ENCODE measurements at regions not wholly inside any gene's neighbourhood (a gene's known extent, or its start where the extent isn't known, plus 50 kb on each side); places are given as distances from the start of the nearest gene placed in this dataset.

- no peak overlapping the region for H2BK5ac ChIP-seq (ENCODE audit: low read depth, low read length)
- FAIRE-seq, result no peak
These were observed 271.9 kb downstream of the C7orf25 start for GRCh38 chr7:42639930-42640329.

More at GRCh38 chr7:42639930-42640329, 271.9 kb downstream of the C7orf25 start:
- no peak overlapping the region for H2BK15ac ChIP-seq (ENCODE audit: low read length)
- H4K20me1 ChIP-seq (replicated peaks in 1 of 2; ENCODE audit: control insufficient read depth in 1 of 2, insufficient read depth in 2 of 2, low read length in 2 of 2), result no peaks in the 10 kb centered on the region
- H4K8ac ChIP-seq (ENCODE audit: extremely low read depth, insufficient read depth, low read length), result no peak overlapping the region
- H2AK5ac ChIP-seq (ENCODE audit: low read depth, low read length), result no peak overlapping the region
- H3K79me1 ChIP-seq (ENCODE audit: low read depth, low read length), result no peaks in the 10 kb centered on the region
- ChIA-PET POLR2A (ENCODE audit: partially characterized antibody) (no interaction called here), CTCF (ENCODE audit: partially characterized antibody) (interaction anchor here (2.4 kb wide), 1 partner anchor 22 kb away, joined by 5 read pairs; no protein-coding TSS in a partner anchor)
- no peaks in the 10 kb centered on the region for H3K27me3 ChIP-seq (replicated peaks in 1 of 4; ENCODE audit: control insufficient read depth in 3 of 4, extremely low read depth in 1 of 4, insufficient read depth in 3 of 4, low read length in 3 of 4)
- H2AFZ ChIP-seq (ENCODE audit: low read length), result no peak overlapping the region
- WGBS, 2 experiments (ENCODE audit: extremely low coverage in 1 of 2, insufficient coverage in 1 of 2, insufficient read length in 1 of 2, insufficient replicate concordance in 2 of 2, low coverage in 1 of 2, low lambda C conversion rate in 2 of 2, missing lambda C conversion rate in 1 of 2), result 88% methylated on average over 5 of the region's 5 CpGs; no CpG with 5 or more reads in 1 of the 2 experiments
- no peak overlapping the region for H3K18ac ChIP-seq (ENCODE audit: extremely low read depth, low read length)
- no peak overlapping the region for H2BK20ac ChIP-seq (ENCODE audit: low read length)
- H4K5ac ChIP-seq (ENCODE audit: insufficient read length, low read depth, low read length), result no peak overlapping the region
- H3K36me3 ChIP-seq (ENCODE audit: control insufficient read depth in 2 of 4, insufficient read depth in 4 of 4, low read length in 3 of 4), result no peaks in the 10 kb centered on the region
- H3K4me1 ChIP-seq (replicated peaks in 1 of 4; ENCODE audit: control insufficient read depth in 3 of 4, insufficient read depth in 4 of 4, low read length in 3 of 4), result no peaks in the 10 kb centered on the region
- no peak overlapping the region for H2BK120ac ChIP-seq (replicated peaks; ENCODE audit: low read depth, low read length)
- TF ChIP-seq ASH2L (IDR thresholded peaks at IDR 0.05; ENCODE audit: low read length) (no peak), SP4 (IDR thresholded peaks at IDR 0.05; ENCODE audit: low read length) (no peak), RBBP5 (IDR thresholded peaks at IDR 0.05; ENCODE audit: borderline replicate concordance, low read depth, low read length) (no peak), FOSL1 (IDR thresholded peaks at IDR 0.05; ENCODE audit: insufficient read depth, low read depth, low read length) (no peak), CTCF (IDR thresholded peaks at IDR 0.05; ENCODE audit: control extremely low read depth in 1 of 3, insufficient read depth in 1 of 3, low read depth in 1 of 3, low read length in 3 of 3) (peak; percentile 13 to 24 (median 16); a peak in 3 of 4 replicates), RAD21 (IDR thresholded peaks at IDR 0.05 in 1 of 2, conservative IDR thresholded peaks at IDR 0.05 in 1 of 2; ENCODE audit: low read depth in 2 of 2, low read length in 2 of 2) (peak; percentile 33 to 43; a peak in 3 of 4 replicates)
- H2BK12ac ChIP-seq (ENCODE audit: low read depth, low read length), result no peak overlapping the region
- H3K79me2 ChIP-seq (ENCODE audit: control insufficient read depth in 1 of 2, insufficient read depth in 2 of 2, low read length in 2 of 2), result no peaks in the 10 kb centered on the region
- H3K4ac ChIP-seq (replicated peaks; ENCODE audit: insufficient read length, low read depth, low read length), result no peak overlapping the region
- no peak overlapping the region for H3K9ac ChIP-seq (replicated peaks in 1 of 4; ENCODE audit: extremely low read depth in 1 of 4, low read depth in 3 of 4, low read length in 3 of 4)
- H3K4me2 ChIP-seq (ENCODE audit: insufficient read depth in 1 of 2, low read depth in 2 of 2, low read length in 2 of 2), result no peak overlapping the region
- H3K56ac ChIP-seq (replicated peaks; ENCODE audit: insufficient read length, low read depth, low read length), result no peak overlapping the region
- H3K23ac ChIP-seq (ENCODE audit: insufficient read length), result no peak overlapping the region
- no peaks in the 10 kb centered on the region for H3K9me3 ChIP-seq (ENCODE audit: insufficient read depth in 2 of 2, low read depth in 1 of 2, low read length in 1 of 2)
- no peaks in the 10 kb centered on the region for H3K23me2 ChIP-seq (ENCODE audit: low read depth, low read length)
- H4K91ac ChIP-seq (replicated peaks; ENCODE audit: insufficient read length, low read length), result no peak overlapping the region
- no peak overlapping the region for H3K27ac ChIP-seq (ENCODE audit: low read depth, low read length)
- H3K14ac ChIP-seq (ENCODE audit: insufficient read length), result no peak overlapping the region
- DNase-seq (ENCODE audit: low read depth in 1 of 2, low spot score in 2 of 2), result no peak
- no peak overlapping the region for H3K4me3 ChIP-seq (ENCODE audit: extremely low read depth in 1 of 4, insufficient read depth in 2 of 4, low read depth in 3 of 4, low read length in 4 of 4)

Measured in H1 (cell line).